H9 (cell line): ENCODE measurements at regions not wholly inside any gene's neighbourhood (a gene's known extent, or its start where the extent isn't known, plus 50 kb on each side); places are given as distances from the start of the nearest gene placed in this dataset.
A peak's percentile ranks its signal among the peaks of the same experiment; 100 is the strongest.

Experiments used
- DNase-seq: peaks from one replicate; pipeline ENCODE4 v3.0.0-alpha.2; 2017
- H2AFZ ChIP-seq: one replicate; pipeline ENCODE4 v1.6.1; 2013; ENCODE audit warnings: mild to moderate bottlenecking, low read length, control low read depth, moderate library complexity
- H2AK5ac ChIP-seq: 2 replicates; pipeline ENCODE4 v1.6.1; 2013; ENCODE audit warnings: low read length, control low read depth, mixed read lengths; ENCODE audit not compliant: insufficient read length
- H2BK120ac ChIP-seq: one replicate; pipeline ENCODE4 v1.6.1; 2013; ENCODE audit warnings: low read depth, mild to moderate bottlenecking, low read length, control low read depth, inconsistent platforms; ENCODE audit not compliant: poor library complexity, severe bottlenecking
- H2BK12ac ChIP-seq: 2 replicates; pipeline ENCODE4 v1.6.1; 2013; ENCODE audit warnings: low read length, control low read depth, mixed read lengths, low read depth; ENCODE audit not compliant: insufficient read length
- H2BK15ac ChIP-seq: 2 replicates; pipeline ENCODE4 v1.6.1; 2013; ENCODE audit warnings: low read depth, low read length, control low read depth
- H2BK20ac ChIP-seq: one replicate; pipeline ENCODE4 v1.6.1; 2013; ENCODE audit warnings: low read depth, mild to moderate bottlenecking, low read length, control low read depth, inconsistent platforms; ENCODE audit not compliant: poor library complexity, severe bottlenecking
- H2BK5ac ChIP-seq: 2 replicates; pipeline ENCODE4 v1.6.1; 2013; ENCODE audit warnings: low read length, control low read depth, mixed read lengths; ENCODE audit not compliant: insufficient read length
- H3K14ac ChIP-seq: 2 replicates; pipeline ENCODE4 v1.6.1; 2013; ENCODE audit warnings: low read length, control low read depth; ENCODE audit not compliant: insufficient read depth
- H3K18ac ChIP-seq: 2 replicates; pipeline ENCODE4 v1.6.1; 2013; ENCODE audit warnings: low read depth, mild to moderate bottlenecking, mixed read lengths, low read length, control low read depth; ENCODE audit not compliant: insufficient read length
- H3K23ac ChIP-seq: 2 replicates; pipeline ENCODE4 v1.6.1; 2013; ENCODE audit warnings: low read length, control low read depth, mixed read lengths, low read depth; ENCODE audit not compliant: insufficient read length
- H3K23me2 ChIP-seq: 2 replicates; pipeline ENCODE4 v1.6.1; 2013; ENCODE audit warnings: low read depth, mild to moderate bottlenecking, mixed read lengths, low read length, control low read depth; ENCODE audit not compliant: insufficient read length, poor library complexity, severe bottlenecking
- H3K27ac ChIP-seq: 2 replicates; pipeline ENCODE4 v1.5.1; 2013; ENCODE audit warnings: low read length, control low read depth, mixed read lengths, low read depth; ENCODE audit not compliant: insufficient read length
- H3K27me3 ChIP-seq: 2 replicates; pipeline ENCODE4 v1.6.1; 2013; ENCODE audit warnings: low read length, control low read depth, inconsistent platforms; ENCODE audit not compliant: insufficient read depth
- H3K4ac ChIP-seq: 2 replicates; pipeline ENCODE4 v1.6.1; 2013; ENCODE audit warnings: low read depth, mild to moderate bottlenecking, control low read depth, inconsistent platforms, low read length, moderate library complexity
- H3K4me1 ChIP-seq: 2 replicates; pipeline ENCODE4 v1.6.1; 2013; ENCODE audit warnings: low read length, control low read depth, inconsistent platforms; ENCODE audit not compliant: insufficient read depth
- H3K4me2 ChIP-seq: 2 replicates; pipeline ENCODE4 v1.6.1; 2013; ENCODE audit warnings: low read length, control low read depth, mixed read lengths; ENCODE audit not compliant: insufficient read length, insufficient read depth
- H3K56ac ChIP-seq: 2 replicates; pipeline ENCODE4 v1.6.1; 2013; ENCODE audit warnings: low read depth, mild to moderate bottlenecking, mixed read lengths, low read length, control low read depth; ENCODE audit not compliant: insufficient read length
- H3K79me1 ChIP-seq: 2 replicates; pipeline ENCODE4 v1.6.1; 2013; ENCODE audit warnings: low read depth, mild to moderate bottlenecking, moderate library complexity, low read length, control low read depth, inconsistent platforms; ENCODE audit not compliant: insufficient read depth, poor library complexity, severe bottlenecking
- H3K79me2 ChIP-seq: 2 replicates; pipeline ENCODE4 v1.6.1; 2013; ENCODE audit warnings: low read length, control low read depth, inconsistent platforms; ENCODE audit not compliant: insufficient read depth
- H3K9ac ChIP-seq: 2 replicates; pipeline ENCODE4 v1.6.1; 2013; ENCODE audit warnings: low read length, control low read depth, mixed read lengths; ENCODE audit not compliant: insufficient read length; ENCODE audit errors: extremely low read depth
- H3K9me3 ChIP-seq: one replicate; pipeline ENCODE4 v1.6.1; 2013; ENCODE audit warnings: low read depth, low read length, inconsistent platforms; ENCODE audit not compliant: control insufficient read depth
- H3T11ph ChIP-seq: one replicate; pipeline ENCODE4 v1.6.1; 2013; ENCODE audit warnings: mild to moderate bottlenecking, low read length, control low read depth, inconsistent platforms
- H4K20me1 ChIP-seq: one replicate; pipeline ENCODE4 v1.6.1; 2013; ENCODE audit not compliant: control insufficient read depth, insufficient read length, insufficient read depth
- H4K5ac ChIP-seq: 2 replicates; pipeline ENCODE4 v1.6.1; 2013; ENCODE audit warnings: low read depth, mild to moderate bottlenecking, mixed read lengths, low read length, control low read depth; ENCODE audit not compliant: insufficient read length
- H4K8ac ChIP-seq: replicated peaks from 2 replicates; pipeline ENCODE4 v1.6.1; 2013; ENCODE audit warnings: low read length, control low read depth, mixed read lengths, low read depth; ENCODE audit not compliant: insufficient read length
- H4K91ac ChIP-seq: 2 replicates; pipeline ENCODE4 v1.6.1; 2013; ENCODE audit warnings: low read depth, mild to moderate bottlenecking, moderate library complexity, mixed read lengths, low read length, control low read depth; ENCODE audit not compliant: insufficient read length
- H3K27ac Mint-ChIP-seq, 3 experiments: 2 replicates in 2 of 3; 3 replicates in 1 of 3; pipeline ENCODE4 v1.8.0; 2020 to 2021; ENCODE audit warnings: mixed read lengths in 3 of 3, mild to moderate bottlenecking in 1 of 3, moderate library complexity in 1 of 3
- H3K27me3 Mint-ChIP-seq: 2 replicates; pipeline ENCODE4 v1.8.0; 2021; ENCODE audit warnings: low read depth, mild to moderate bottlenecking, moderate library complexity, mixed read lengths
- H3K36me3 Mint-ChIP-seq, 3 experiments: 2 replicates in 2 of 3; 3 replicates in 1 of 3; pipeline ENCODE4 v1.8.0; 2020 to 2021; ENCODE audit warnings: low read depth in 3 of 3, mixed read lengths in 3 of 3; ENCODE audit not compliant: insufficient read depth in 1 of 3
- H3K4me1 Mint-ChIP-seq, 2 experiments: 2 replicates each; pipeline ENCODE4 v1.8.0; 2020; ENCODE audit warnings: mixed read lengths in 2 of 2
- H3K4me3 Mint-ChIP-seq, 2 experiments: 2 replicates in 1 of 2; 3 replicates in 1 of 2; pipeline ENCODE4 v1.8.0; 2020 to 2021; ENCODE audit warnings: mild to moderate bottlenecking in 2 of 2, mixed read lengths in 2 of 2, moderate library complexity in 1 of 2
- H3K9me3 Mint-ChIP-seq, 2 experiments: 2 replicates in 1 of 2; 3 replicates in 1 of 2; pipeline ENCODE4 v1.8.0; 2020; ENCODE audit warnings: mild to moderate bottlenecking in 2 of 2, mixed read lengths in 2 of 2, moderate library complexity in 1 of 2
- CTCF ChIP-seq: fragments of 200-600 bp; sonication (generic); conservative IDR thresholded peaks from 3 replicates; pipeline ENCODE4 v1.8.0; 2021; ENCODE audit warnings: antibody characterized with exemption, mild to moderate bottlenecking
- WGBS: extraction: QIAGEN DNeasy Blood & Tissue Kit; methylation state at CpG from one replicate; pipeline ENCODE4 v1.1.7; 2013; ENCODE audit warnings: missing lambda C conversion rate, low lambda C conversion rate, mixed read lengths; ENCODE audit not compliant: insufficient read length; ENCODE audit errors: extremely low coverage; 5-methylcytosine and 5-hydroxymethylcytosine counted together

- no peak overlapping the region for H2BK12ac ChIP-seq
- no peak for DNase-seq
- H3K18ac ChIP-seq = no peak overlapping the region
- H3K9me3 ChIP-seq = no peaks in the 10 kb centered on the region
- H4K91ac ChIP-seq = no peak overlapping the region
- no peaks in the 10 kb centered on the region for H3K79me2 ChIP-seq
- H3K27ac ChIP-seq = no peak overlapping the region
- no CpG with 5 or more reads among the region's 7 CpGs for WGBS
- H2BK15ac ChIP-seq = no peak overlapping the region
- Mint-ChIP-seq H3K27ac (peak overlapping the region in 1 of 3 experiments; percentile 68; a peak in 2 of 7 replicates), H3K36me3 (peaks cover 0 to 5% (median 0%) of the 10 kb centered on the region in 3 experiments; a peak in 2 of 7 replicates), H3K27me3 (no peaks in the 10 kb centered on the region), H3K9me3 (peaks cover 0 to 3% of the 10 kb centered on the region in 2 experiments; a peak in 3 of 5 replicates), H3K4me3 (no peak overlapping the region), H3K4me1 (peaks cover 9 to 14% of the 10 kb centered on the region in 2 experiments)
- no peak overlapping the region for H4K5ac ChIP-seq
- no peak overlapping the region for H3K9ac ChIP-seq
- H2AK5ac ChIP-seq = no peak overlapping the region
- H3T11ph ChIP-seq = no peak overlapping the region
- no peak overlapping the region for H3K23ac ChIP-seq
- no peak overlapping the region for H2AFZ ChIP-seq
- H2BK20ac ChIP-seq = no peak overlapping the region
- H3K4ac ChIP-seq = no peak overlapping the region
- no peak overlapping the region for H4K8ac ChIP-seq
- no peak overlapping the region for H2BK5ac ChIP-seq
- no peaks in the 10 kb centered on the region for H3K79me1 ChIP-seq
- no peak overlapping the region for H3K4me2 ChIP-seq
- no peak overlapping the region for H2BK120ac ChIP-seq
- no peaks in the 10 kb centered on the region for H3K27me3 ChIP-seq
- no peak overlapping the region for H3K14ac ChIP-seq
- TF ChIP-seq CTCF = no peak
- no peak overlapping the region for H3K56ac ChIP-seq
- no peaks in the 10 kb centered on the region; the same call in 1 of the 2 replicates for H3K4me1 ChIP-seq
- no peaks in the 10 kb centered on the region for H4K20me1 ChIP-seq
- no peaks in the 10 kb centered on the region for H3K23me2 ChIP-seq
Measured at GRCh38 chrX:5397409-5397808, 831.3 kb downstream of the NLGN4X start.
